Skin of body (tissue), 1 donor: ENCODE measurements at regions not wholly inside any gene's neighbourhood (a gene's known extent, or its start where the extent isn't known, plus 50 kb on each side); places are given as distances from the start of the nearest gene placed in this dataset.
A peak's percentile ranks its signal among the peaks of the same experiment; 100 is the strongest.

ENCODE experiments used
- DNase-seq: peaks from one replicate; lab custom pipeline; 2025; lab: John Stamatoyannopoulos, UW

- DNase-seq = no peak
Measured at GRCh38 chr11:92702037-92702804, 267.2 kb upstream of the MTNR1B start.

GRCh38 chr11:92702805-92703448 is 266.5 kb upstream of the MTNR1B start:
- DNase-seq = peak; percentile 40

DNA sequence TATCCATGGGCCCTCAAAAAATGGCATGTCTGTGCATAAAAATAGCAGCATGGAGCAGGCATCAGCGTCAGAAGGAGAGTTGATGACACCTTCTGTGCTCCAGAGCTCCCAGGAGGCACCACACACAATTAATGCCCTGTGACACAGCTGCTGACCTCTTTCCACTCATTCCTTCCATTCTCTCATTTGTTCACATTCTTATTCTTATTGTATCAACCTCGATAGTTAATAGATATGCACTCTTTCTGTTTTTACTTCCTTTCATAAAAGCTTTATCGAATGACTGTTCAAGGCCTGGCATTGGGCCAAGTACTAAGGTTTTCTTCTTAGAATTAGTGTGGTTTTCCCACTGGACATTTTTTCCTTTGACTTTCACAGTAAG is 266.0 kb upstream of the MTNR1B start:
- no peak for DNase-seq

DNA sequence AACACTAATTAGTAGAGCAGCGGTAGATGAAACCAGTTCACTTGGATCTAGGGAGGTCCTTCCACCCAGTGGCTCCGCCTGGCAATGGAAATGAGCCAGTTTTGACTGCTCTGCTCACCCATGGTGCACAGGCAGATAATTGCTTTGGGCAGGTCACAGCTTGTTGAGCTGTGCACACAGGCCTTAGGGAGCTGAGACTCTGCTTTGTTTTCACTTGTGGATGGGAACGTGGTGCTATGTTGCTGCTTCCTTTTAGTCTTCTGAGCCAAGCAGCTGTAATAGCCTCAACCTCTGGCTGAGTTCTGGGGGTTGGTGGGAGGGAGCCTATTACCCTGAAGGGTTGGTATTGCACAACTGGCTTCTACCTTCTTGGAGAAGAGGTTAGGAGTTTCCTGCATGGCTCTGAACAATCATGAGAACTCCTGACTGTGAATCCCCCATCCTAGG is 262.3 kb upstream of the MTNR1B start:
- peak; percentile 43 for DNase-seq

DNA sequence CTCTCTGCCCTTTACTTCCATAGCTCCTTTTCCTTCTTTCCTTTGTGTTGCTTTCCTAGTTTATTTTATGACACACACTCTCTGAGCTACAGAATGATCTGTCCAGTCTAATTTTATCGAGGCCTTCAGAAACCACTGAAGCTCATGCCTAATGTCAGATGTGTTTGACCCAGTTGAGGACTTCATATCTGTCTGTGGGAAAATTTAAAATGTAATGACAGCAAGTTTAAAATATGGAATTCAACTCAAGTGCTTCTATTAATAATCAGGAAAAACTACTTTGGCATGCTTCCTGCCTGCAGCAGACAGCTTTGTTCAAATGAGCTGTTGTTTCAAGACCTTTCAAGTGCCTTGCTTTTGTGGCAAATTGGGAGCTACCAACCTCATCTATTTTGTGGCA is 261.8 kb upstream of the MTNR1B start:
- peak; percentile 16 for DNase-seq

GRCh38 chr11:92709329-92709728 is 260.1 kb upstream of the MTNR1B start:
- DNase-seq = no peak

DNA sequence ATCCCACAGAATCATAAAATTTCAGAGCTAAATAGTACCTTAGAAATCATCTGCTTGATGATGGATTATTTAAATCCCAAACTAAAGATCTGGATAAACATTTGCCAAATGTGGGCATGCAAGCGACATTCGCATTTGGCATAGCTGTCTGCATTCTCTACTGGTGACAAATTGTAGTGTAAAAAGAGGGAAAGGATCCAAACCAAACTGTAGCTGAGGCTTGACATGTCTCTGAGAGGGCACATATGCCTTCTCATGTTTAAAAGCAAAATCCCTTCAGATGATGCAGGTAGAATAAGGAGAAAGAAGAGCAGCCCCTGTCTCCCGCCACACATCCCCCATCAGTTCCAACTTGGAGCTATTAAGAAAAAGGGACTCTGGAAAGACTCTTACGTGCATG is 257.5 kb upstream of the MTNR1B start:
- no peak for DNase-seq

- no peak for DNase-seq
Measured at GRCh38 chr11:92714111-92714510, 255.3 kb upstream of the MTNR1B start.

DNA sequence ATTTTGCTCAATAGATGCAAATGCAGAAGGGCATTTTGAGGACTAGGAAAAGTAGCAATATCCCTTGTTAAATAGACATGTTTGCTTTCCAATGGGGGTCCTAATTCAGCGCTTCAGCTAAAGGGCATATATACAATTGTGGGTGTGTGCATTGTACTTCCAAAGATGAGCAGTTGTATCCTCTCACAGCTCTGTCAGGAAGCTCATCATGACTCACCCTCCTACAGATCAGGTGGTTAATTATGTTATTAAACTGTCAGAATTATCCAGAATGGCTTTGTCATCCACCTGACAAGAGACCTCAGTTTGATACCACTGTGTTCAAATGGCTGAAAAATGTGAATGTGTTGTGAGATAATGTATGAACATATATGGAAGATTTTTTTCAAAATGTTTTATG is 252.2 kb upstream of the MTNR1B start:
- no peak for DNase-seq

GRCh38 chr11:92720385-92720784 is 249.1 kb upstream of the MTNR1B start:
- DNase-seq = no peak

DNA sequence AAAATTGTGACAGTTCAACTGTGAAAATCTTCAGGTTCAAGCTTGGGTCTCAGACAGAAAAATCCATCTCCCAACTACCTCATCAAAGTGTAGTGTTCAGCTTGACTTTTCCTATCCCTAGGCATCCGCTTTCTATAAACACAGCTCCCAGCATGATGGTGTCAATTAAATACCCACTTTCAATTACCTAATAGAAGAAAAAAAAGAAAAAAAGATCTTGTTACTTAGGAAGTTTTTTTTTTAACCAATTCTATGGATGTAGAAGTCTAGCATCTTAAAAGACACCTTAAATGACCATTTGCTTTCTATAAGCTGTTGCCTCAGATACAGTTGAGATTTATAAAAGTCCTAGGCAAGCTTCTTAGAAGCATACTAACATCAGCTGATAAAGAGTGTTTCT is 244.1 kb upstream of the MTNR1B start:
- no peak for DNase-seq

DNA sequence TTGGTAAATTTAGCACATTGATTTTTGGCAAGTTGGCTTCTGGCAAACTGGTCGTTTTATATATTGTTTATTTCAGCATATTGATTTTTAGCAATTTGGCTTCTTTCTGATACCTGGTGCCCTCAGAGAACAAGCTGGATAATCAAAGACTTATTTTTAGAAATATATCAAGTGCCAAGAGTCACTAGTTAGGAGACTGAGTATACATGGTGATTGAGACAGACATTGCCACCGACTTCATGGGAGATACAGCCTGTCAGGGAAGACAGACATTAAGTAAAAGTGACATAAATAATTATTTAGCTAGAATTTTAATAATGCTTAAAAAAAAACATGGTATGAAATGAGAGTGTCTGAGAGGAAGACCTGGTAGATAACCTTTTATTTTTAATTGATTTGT is 242.3 kb upstream of the MTNR1B start:
- no peak for DNase-seq

GRCh38 chr11:92727769-92728168 is 241.7 kb upstream of the MTNR1B start:
- no peak for DNase-seq

DNA sequence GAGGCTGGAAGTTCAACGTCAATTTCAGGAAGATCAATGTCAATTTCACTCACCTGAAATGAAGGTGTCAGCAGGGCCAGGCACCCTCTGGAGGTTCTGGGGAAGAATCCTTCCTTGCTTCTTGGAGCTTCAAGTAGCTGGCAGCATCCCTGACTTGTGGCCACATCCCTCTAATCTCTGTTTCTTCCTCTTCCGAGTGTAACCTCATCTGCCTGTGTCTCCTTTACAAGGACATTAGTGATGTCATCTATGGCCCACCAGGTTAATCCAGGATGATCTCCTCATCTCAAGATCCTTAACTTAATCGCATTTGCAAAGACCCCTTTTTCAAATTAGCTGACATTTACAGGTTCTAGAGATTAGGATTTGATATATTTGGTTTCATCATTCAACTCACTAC is 240.8 kb upstream of the MTNR1B start:
- DNase-seq = no peak

DNA sequence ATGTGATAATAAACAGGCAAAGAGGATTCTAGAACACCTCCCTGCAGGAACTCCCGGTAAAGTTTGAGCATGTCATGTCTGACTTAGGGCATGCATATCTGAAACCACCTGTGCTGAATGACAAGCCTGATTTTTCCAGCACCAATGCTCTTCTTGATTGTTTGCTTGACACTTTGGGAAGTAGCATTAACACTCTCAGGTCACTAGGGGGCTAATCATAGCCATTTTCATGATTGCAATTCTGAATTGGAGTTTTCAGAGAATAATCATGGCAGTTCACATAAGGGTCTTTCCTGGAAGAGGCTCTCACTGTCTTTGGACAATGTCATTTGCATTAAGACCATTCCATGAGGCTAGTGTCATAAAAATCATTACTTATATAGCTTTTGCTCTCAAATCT is 234.4 kb upstream of the MTNR1B start:
- no peak for DNase-seq

DNA sequence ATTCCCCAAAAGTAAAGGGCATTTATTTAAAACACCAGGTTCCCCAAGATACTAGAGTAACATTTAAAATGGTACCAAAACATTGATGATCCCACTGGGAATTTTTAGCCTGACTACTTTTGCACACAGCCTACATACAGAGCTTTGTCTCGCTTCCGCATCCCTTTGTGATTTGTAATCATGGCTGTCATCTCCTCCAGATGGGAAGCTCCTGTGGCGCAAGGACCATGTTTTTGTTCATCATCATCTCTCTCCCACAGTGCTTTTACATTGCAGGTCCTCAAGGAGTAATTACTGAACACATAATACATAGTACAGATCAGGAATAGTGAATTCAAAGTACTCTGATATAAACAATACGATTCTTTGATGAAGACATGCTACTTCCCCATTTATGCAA is 231.2 kb upstream of the MTNR1B start:
- peak; percentile 9 for DNase-seq

- peak; percentile 29 for DNase-seq
Measured at GRCh38 chr11:92739041-92739440, 230.4 kb upstream of the MTNR1B start.

DNA sequence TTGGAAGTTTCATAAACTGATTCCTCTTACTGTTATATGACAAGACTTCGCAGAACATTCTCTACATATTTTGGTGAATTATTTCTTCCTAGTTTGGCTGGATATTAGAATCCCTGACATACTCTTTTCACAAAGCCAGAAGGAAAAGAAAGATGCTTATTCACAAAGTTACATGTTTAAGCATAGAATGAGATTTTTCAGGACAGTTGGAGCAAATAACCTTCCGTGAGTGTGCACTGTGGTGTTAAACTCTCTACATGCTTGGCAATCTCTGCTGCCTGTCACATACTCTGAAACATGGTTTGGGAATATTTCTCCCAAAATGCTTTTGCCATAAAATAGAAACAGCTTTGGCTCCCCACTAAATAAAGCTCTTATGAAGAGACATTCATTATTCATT is 230.0 kb upstream of the MTNR1B start:
- DNase-seq = no peak

- peak; percentile 6 for DNase-seq
Measured at GRCh38 chr11:92740276-92740675, 229.2 kb upstream of the MTNR1B start.

- DNase-seq = peak; percentile 70
Measured at GRCh38 chr11:92744929-92745585, 224.4 kb upstream of the MTNR1B start.

- DNase-seq = no peak
Measured at GRCh38 chr11:92750794-92751193, 218.7 kb upstream of the MTNR1B start.

- DNase-seq = peak; percentile 71
Measured at GRCh38 chr11:92751594-92751993, 217.9 kb upstream of the MTNR1B start.

GRCh38 chr11:92752122-92752521 is 217.3 kb upstream of the MTNR1B start:
- no peak for DNase-seq
